Left lung (tissue), 4 donors: ENCODE measurements at regions not wholly inside any gene's neighbourhood (a gene's known extent, or its start where the extent isn't known, plus 50 kb on each side); places are given as distances from the start of the nearest gene placed in this dataset.

Experiments
- ATAC-seq: fragments of 200-7000 bp; cut with Tn5 transposase; one replicate; pipeline ENCODE4 v1.9.1; 2020; ENCODE audit warnings: moderate library complexity
- DNase-seq, 4 donors: peaks; one replicate each; pipeline ENCODE4 v3.0.0-alpha.2; 2013 to 2020
- H3K27ac ChIP-seq, 2 donors: fragments of 200-600 bp; sonication (generic) in 1 of 2; one replicate each; pipeline versions ENCODE4 v1.5.0 to v1.8.0; 2020 to 2021
- H3K27me3 ChIP-seq, 2 donors: fragments of 200-600 bp; sonication (generic) in 1 of 2; one replicate each; pipeline versions ENCODE4 v1.5.0 to v1.8.0; 2020 to 2021
- H3K36me3 ChIP-seq, 2 donors: fragments of 200-600 bp; sonication (generic) in 1 of 2; one replicate each; pipeline versions ENCODE4 v1.5.0 to v1.8.0; 2020 to 2021
- H3K4me1 ChIP-seq, 2 donors: fragments of 200-600 bp; one replicate each; pipeline ENCODE4 v1.8.0; 2021
- H3K4me3 ChIP-seq, 2 donors: fragments of 200-600 bp; sonication (generic) in 1 of 2; one replicate each; pipeline versions ENCODE4 v1.5.0 to v1.8.0; 2020 to 2021; ENCODE audit warnings: mild to moderate bottlenecking in 1 of 2
- H3K9me3 ChIP-seq, 2 donors: fragments of 200-600 bp; sonication (generic) in 1 of 2; one replicate each; pipeline versions ENCODE4 v1.5.0 to v1.8.0; 2020 to 2021
- CTCF ChIP-seq, 2 donors: fragments of 200-600 bp; sonication (generic) in 1 of 2; IDR thresholded peaks; one replicate each; pipeline versions ENCODE4 v1.5.0 to v1.8.0; 2021; ENCODE audit warnings: antibody characterized with exemption in 2 of 2
- intact Hi-C, 2 donors: fragments of 100-400 bp; cut with DNase I; formaldehyde crosslinking; loops; one replicate each; pipeline versions ENCODE4 v1.11.2 to v1.14.2; 2022
- donor health status: DM: no; HTN: yes; CAD: no.
- donor health status: DM: no; HTN: no; CAD: no.

GRCh38 chrX:10783451-10783995 lies 163.1 kb upstream of the MID1 start:
- Histone ChIP-seq H3K36me3 (no peaks in the 10 kb centered on the region), H3K27ac (no peak overlapping the region), H3K4me1 (no peaks in the 10 kb centered on the region), H3K27me3 (no peaks in the 10 kb centered on the region), H3K4me3 (no peak overlapping the region), H3K9me3 (no peaks in the 10 kb centered on the region)
- ATAC-seq (no peak), DNase-seq (no peak)
- intact Hi-C loops: no loop called here
- no peak for TF ChIP-seq CTCF (IDR thresholded peaks at IDR 0.05)

GRCh38 chrX:10787264-10787663 lies 166.9 kb upstream of the MID1 start:
- intact Hi-C loops: no loop called here
- ATAC-seq (no peak), DNase-seq (no peak)
- no peaks in the 10 kb centered on the region for H3K9me3 ChIP-seq
- H3K27me3 ChIP-seq: no peaks in the 10 kb centered on the region
- TF ChIP-seq CTCF (IDR thresholded peaks at IDR 0.05): no peak
- no peak overlapping the region for H3K27ac ChIP-seq
- no peak overlapping the region for H3K4me3 ChIP-seq
- H3K36me3 ChIP-seq: no peaks in the 10 kb centered on the region
- no peaks in the 10 kb centered on the region for H3K4me1 ChIP-seq

- ATAC-seq (no peak), DNase-seq (no peak)
- Histone ChIP-seq H3K9me3 (no peaks in the 10 kb centered on the region), H3K4me1 (no peaks in the 10 kb centered on the region), H3K4me3 (no peak overlapping the region), H3K27ac (no peak overlapping the region), H3K27me3 (no peaks in the 10 kb centered on the region), H3K36me3 (no peaks in the 10 kb centered on the region)
- no peak for TF ChIP-seq CTCF (IDR thresholded peaks at IDR 0.05)
- intact Hi-C loops: no loop called here
Measured at GRCh38 chrX:10794203-10794630, 173.8 kb upstream of the MID1 start.

GRCh38 chrX:10795721-10796120 lies 175.3 kb upstream of the MID1 start:
- Histone ChIP-seq H3K4me3 (no peak overlapping the region), H3K27me3 (no peaks in the 10 kb centered on the region), H3K4me1 (no peaks in the 10 kb centered on the region), H3K27ac (no peak overlapping the region), H3K9me3 (no peaks in the 10 kb centered on the region), H3K36me3 (no peaks in the 10 kb centered on the region)
- ATAC-seq (no peak), DNase-seq (no peak)
- TF ChIP-seq CTCF (IDR thresholded peaks at IDR 0.05): no peak
- intact Hi-C loops: no loop called here

- no peak for ATAC-seq
- Histone ChIP-seq H3K4me1 (no peaks in the 10 kb centered on the region), H3K4me3 (no peak overlapping the region), H3K27me3 (no peaks in the 10 kb centered on the region), H3K27ac (no peak overlapping the region), H3K9me3 (no peaks in the 10 kb centered on the region), H3K36me3 (no peaks in the 10 kb centered on the region)
- intact Hi-C loops: no loop called here
- no peak for DNase-seq
- TF ChIP-seq CTCF (IDR thresholded peaks at IDR 0.05): no peak
Measured at GRCh38 chrX:10797466-10797865, 177.1 kb upstream of the MID1 start.
